Caco-2 (cell line): ENCODE measurements at regions not wholly inside any gene's neighbourhood (a gene's known extent, or its start where the extent isn't known, plus 50 kb on each side); places are given as distances from the start of the nearest gene placed in this dataset.
"Not testable (repeated sequence)": the region's sequence is repeated elsewhere in the genome, so short reads cannot be mapped to it uniquely, and the experiment has no call there.

Experiments used
- BruUV-seq: library from RNA; stranded (reverse); fragments of 400-500 nt; replicated peaks from 2 replicates; lab custom pipeline; 2021; lab: Mats Ljungman, UMichigan
- CTCF ChIA-PET: fragments of 300-600 bp; sonication (Branson Sonifier 250); formaldehyde crosslinking; loops from one replicate; lab custom pipeline; 2022; ENCODE audit warnings: antibody characterized with exemption; lab: Charles Lee
- POLR2A ChIA-PET: fragments of 300-600 bp; sonication (Branson Sonifier 250); formaldehyde crosslinking; loops from one replicate; lab custom pipeline; 2022; ENCODE audit warnings: antibody characterized with exemption; lab: Charles Lee
- DNase-seq, 2 experiments: peaks; one replicate each; pipeline versions ENCODE4 v3.0.0 to v3.0.0-alpha.2; 2020 to 2022
- H3K27me3 ChIP-seq: replicated peaks from 2 replicates; pipeline ENCODE4 v1.6.0; 2011; ENCODE audit warnings: low read length; ENCODE audit not compliant: control insufficient read depth, insufficient read depth
- H3K36me3 ChIP-seq: 2 replicates; pipeline ENCODE4 v1.5.1; 2011; ENCODE audit warnings: low read length; ENCODE audit not compliant: control insufficient read depth, insufficient read depth
- H3K4me1 ChIP-seq: fragments of 250-450 bp; sonication (Bioruptor Pico); 2 replicates; pipeline ENCODE4 v1.5.1; 2020; ENCODE audit warnings: mild to moderate bottlenecking
- H3K4me3 ChIP-seq: 2 replicates; pipeline ENCODE4 v1.5.1; 2011; ENCODE audit warnings: low read depth, mild to moderate bottlenecking, control low read depth, low read length
- H3K9me3 ChIP-seq: fragments of 250-450 bp; sonication (Bioruptor Pico); 2 replicates; pipeline ENCODE4 v1.5.1; 2020; ENCODE audit warnings: mild to moderate bottlenecking, moderate library complexity
- H3K27ac Mint-ChIP-seq: one replicate; pipeline ENCODE4 v1.8.0; 2022; ENCODE audit warnings: mixed read lengths; ENCODE audit not compliant: unreplicated experiment
- H3K27me3 Mint-ChIP-seq: one replicate; pipeline ENCODE4 v1.8.0; 2022; ENCODE audit warnings: mixed read lengths; ENCODE audit not compliant: insufficient read depth, unreplicated experiment
- H3K36me3 Mint-ChIP-seq: one replicate; pipeline ENCODE4 v1.8.0; 2022; ENCODE audit warnings: mild to moderate bottlenecking, mixed read lengths; ENCODE audit not compliant: insufficient read depth, unreplicated experiment
- H3K4me1 Mint-ChIP-seq: one replicate; pipeline ENCODE4 v1.8.0; 2022; ENCODE audit warnings: low read depth, mixed read lengths; ENCODE audit not compliant: unreplicated experiment
- H3K4me3 Mint-ChIP-seq: one replicate; pipeline ENCODE4 v1.8.0; 2022; ENCODE audit warnings: mild to moderate bottlenecking, moderate library complexity, mixed read lengths; ENCODE audit not compliant: unreplicated experiment
- H3K9me3 Mint-ChIP-seq: one replicate; pipeline ENCODE4 v1.8.0; 2022; ENCODE audit warnings: mixed read lengths; ENCODE audit not compliant: unreplicated experiment
- intact Hi-C: fragments of 100-400 bp; cut with micrococcal nuclease; formaldehyde crosslinking; loops from one replicate; pipeline ENCODE4 v1.10.0; 2022; ENCODE audit not compliant: unreplicated experiment
- TF ChIP-seq, protein P1 (sequence below), 2 experiments: fragments of 200-600 bp in 1 of 2; IDR thresholded peaks; 1 replicate in 1 of 2; 2 replicates in 1 of 2; pipeline versions ENCODE4 v1.5.1 to v1.8.0; 2011 to 2022; ENCODE audit warnings: antibody characterized with exemption in 1 of 2, control low read depth in 1 of 2, inconsistent platforms in 1 of 2, low read depth in 1 of 2, low read length in 1 of 2, mild to moderate bottlenecking in 1 of 2, moderate library complexity in 1 of 2; ENCODE audit not compliant: insufficient read depth in 1 of 2, severe bottlenecking in 1 of 2, unreplicated experiment in 1 of 2

DNA sequence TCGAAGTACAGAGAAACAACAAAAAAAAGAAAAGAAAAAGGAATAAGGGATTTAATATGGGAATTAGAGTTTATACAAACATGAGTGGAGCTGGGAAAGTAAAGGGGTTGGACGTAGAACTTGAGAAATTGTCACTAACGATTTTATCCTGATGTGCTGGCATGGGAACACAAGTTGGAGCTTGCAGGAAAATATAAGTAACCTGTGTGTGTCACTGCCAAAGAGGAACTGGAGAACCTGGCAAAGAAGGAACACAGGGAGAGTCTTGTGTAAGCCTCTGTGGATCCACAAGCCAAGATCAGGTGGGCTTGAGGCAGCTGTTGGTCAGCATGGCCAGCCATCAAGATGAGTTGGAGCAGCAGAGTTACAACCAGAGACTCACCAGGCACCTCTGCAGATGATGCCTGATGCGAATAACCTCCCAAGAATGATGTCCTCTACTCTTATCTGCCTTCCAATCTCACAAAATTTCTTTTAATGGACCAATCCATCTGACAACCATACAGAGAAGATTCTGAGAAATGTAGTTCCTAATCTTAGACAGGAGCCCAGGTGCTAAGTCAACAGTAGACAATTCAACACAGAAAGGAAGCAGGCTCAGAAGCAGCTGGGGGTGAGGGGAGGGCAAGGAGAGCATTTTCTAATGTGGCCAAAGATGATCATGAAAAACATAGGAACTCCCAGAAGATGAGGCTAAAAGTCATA is 77.0 kb upstream of the SPOPL start:
- no peak for DNase-seq
- CTCF ChIA-PET: no interaction called here

DNA sequence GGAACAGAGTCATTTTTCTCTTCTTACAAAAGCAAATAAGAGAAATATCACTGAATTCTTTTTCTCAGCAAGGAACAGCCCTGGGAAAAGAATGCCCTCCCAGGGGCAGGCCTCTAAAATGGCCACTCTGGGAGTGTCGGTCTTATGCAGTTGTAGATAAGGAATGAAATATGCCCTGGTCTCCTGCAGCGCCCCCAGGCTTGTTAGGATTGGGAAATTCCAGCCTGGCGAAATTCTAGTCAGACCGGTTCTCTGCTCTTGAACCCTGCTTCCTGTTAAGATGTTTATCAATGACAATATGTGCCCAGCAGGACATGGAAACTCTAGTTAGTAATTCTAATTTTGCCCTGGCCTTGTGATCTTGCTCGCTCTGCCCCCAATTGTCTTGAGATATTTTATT is 75.5 kb upstream of the SPOPL start:
- H3K27me3 Mint-ChIP-seq, H3K27me3 ChIP-seq, H3K36me3 Mint-ChIP-seq, POLR2A ChIA-PET, H3K4me3 ChIP-seq, H3K36me3 ChIP-seq, BruUV-seq, CTCF ChIA-PET, H3K4me3 Mint-ChIP-seq: not testable (repeated sequence)
- Mint-ChIP-seq H3K27ac (peak overlapping the region; percentile 7), H3K9me3 (peaks cover 49% of the 10 kb centered on the region), H3K4me1 (peaks cover 25% of the 10 kb centered on the region)
- Histone ChIP-seq H3K4me1 (peaks cover 29% of the 10 kb centered on the region), H3K9me3 (peaks cover 29% of the 10 kb centered on the region)
- DNase-seq: peak in 1 of 2 experiments; percentile 29
- intact Hi-C loops: loop anchor here (5.0 kb wide), 1 partner anchor 39 kb away; no protein-coding TSS in a partner anchor

More for the DNA sequence above, 77.0 kb upstream of the SPOPL start:
- Mint-ChIP-seq H3K27ac (peak overlapping the region; percentile 2), H3K27me3 (no peaks in the 10 kb centered on the region), H3K9me3 (peaks cover 45% of the 10 kb centered on the region), H3K4me1 (peaks cover 26% of the 10 kb centered on the region), H3K4me3 (no peak overlapping the region), H3K36me3 (no peaks in the 10 kb centered on the region)
- Histone ChIP-seq H3K27me3 (no peaks in the 10 kb centered on the region), H3K36me3 (0 out of 2 replicates have a peak, but pooled peaks cover 1% of the 10 kb centered on the region), H3K4me1 (peaks cover 38% of the 10 kb centered on the region), H3K4me3 (no peak overlapping the region), H3K9me3 (peaks cover 29% of the 10 kb centered on the region)
- no TSS peak for BruUV-seq
- POLR2A ChIA-PET: no interaction called here
- TF ChIP-seq, protein P1, sequence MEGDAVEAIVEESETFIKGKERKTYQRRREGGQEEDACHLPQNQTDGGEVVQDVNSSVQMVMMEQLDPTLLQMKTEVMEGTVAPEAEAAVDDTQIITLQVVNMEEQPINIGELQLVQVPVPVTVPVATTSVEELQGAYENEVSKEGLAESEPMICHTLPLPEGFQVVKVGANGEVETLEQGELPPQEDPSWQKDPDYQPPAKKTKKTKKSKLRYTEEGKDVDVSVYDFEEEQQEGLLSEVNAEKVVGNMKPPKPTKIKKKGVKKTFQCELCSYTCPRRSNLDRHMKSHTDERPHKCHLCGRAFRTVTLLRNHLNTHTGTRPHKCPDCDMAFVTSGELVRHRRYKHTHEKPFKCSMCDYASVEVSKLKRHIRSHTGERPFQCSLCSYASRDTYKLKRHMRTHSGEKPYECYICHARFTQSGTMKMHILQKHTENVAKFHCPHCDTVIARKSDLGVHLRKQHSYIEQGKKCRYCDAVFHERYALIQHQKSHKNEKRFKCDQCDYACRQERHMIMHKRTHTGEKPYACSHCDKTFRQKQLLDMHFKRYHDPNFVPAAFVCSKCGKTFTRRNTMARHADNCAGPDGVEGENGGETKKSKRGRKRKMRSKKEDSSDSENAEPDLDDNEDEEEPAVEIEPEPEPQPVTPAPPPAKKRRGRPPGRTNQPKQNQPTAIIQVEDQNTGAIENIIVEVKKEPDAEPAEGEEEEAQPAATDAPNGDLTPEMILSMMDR (IDR thresholded peaks at IDR 0.05; ENCODE audit: insufficient read depth in 1 of 2, low read depth in 1 of 2, low read length in 1 of 2, severe bottlenecking in 1 of 2, unreplicated experiment in 1 of 2): no peak
- intact Hi-C loops: loop anchor here (5.0 kb wide), 2 partner anchors 37 to 68 kb away; no protein-coding TSS in a partner anchor

DNA sequence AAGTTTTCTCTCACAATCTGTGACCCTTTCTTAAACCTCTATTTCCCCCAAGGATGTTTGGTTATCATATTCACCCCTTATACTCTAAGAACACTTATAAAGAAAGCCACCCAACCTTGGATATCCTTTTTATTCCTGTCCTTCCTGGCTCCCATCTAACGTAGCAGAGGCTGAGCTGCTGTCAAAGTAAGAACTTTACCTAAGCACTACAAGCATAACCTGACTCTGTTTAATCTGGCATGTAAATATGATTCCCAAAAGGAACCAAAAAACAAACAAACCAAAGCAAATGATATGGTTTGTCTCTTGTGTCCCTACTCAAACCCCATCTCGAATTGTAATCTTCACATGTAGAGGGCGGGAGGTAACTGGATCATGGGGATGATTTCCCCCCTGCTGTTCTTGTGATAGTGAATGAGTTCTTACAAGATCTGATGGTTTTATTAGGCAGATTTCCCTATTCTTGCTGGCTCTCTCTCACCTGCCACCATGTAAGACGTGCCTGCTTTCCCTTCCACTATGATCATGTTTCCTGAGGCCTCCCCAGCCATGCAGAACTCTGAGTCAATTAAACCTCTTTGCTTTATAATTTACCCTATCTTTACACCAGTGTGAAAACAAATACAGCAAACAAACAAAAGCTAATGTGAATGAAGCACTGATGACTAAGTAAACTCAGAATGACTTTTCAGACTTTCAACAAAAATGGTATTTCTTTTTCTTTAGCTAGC is 72.7 kb upstream of the SPOPL start:
- no peaks in the 10 kb centered on the region for H3K36me3 Mint-ChIP-seq
- Histone ChIP-seq H3K36me3 (0 out of 2 replicates have a peak, but pooled peaks cover 1% of the 10 kb centered on the region), H3K27me3 (no peaks in the 10 kb centered on the region), H3K4me1 (peaks cover 8% of the 10 kb centered on the region), H3K9me3 (peaks cover 24% of the 10 kb centered on the region), H3K4me3 (no peak overlapping the region)
- peaks cover 24% of the 10 kb centered on the region for H3K4me1 Mint-ChIP-seq
- DNase-seq: no peak
- ChIA-PET CTCF (no interaction called here), POLR2A (no interaction called here)
- intact Hi-C loops: loop anchor here (5.0 kb wide), 1 partner anchor 42 kb away; no protein-coding TSS in a partner anchor
- H3K9me3 Mint-ChIP-seq: peaks cover 47% of the 10 kb centered on the region
- TF ChIP-seq, protein P1 (IDR thresholded peaks at IDR 0.05; ENCODE audit: insufficient read depth in 1 of 2, low read depth in 1 of 2, low read length in 1 of 2, severe bottlenecking in 1 of 2, unreplicated experiment in 1 of 2): no peak
- no TSS peak for BruUV-seq
- peak overlapping the region; percentile 15 for H3K27ac Mint-ChIP-seq
- H3K4me3 Mint-ChIP-seq: no peak overlapping the region
- H3K27me3 Mint-ChIP-seq: no peaks in the 10 kb centered on the region
